Mesothelial cell of epicardium (in vitro differentiated cells): ENCODE measurements at regions not wholly inside any gene's neighbourhood (a gene's known extent, or its start where the extent isn't known, plus 50 kb on each side); places are given as distances from the start of the nearest gene placed in this dataset.

Experiments
- DNase-seq, 2 experiments: peaks; one replicate each; pipeline ENCODE4 v3.0.0; 2021; ENCODE audit warnings: low spot score in 2 of 2; ENCODE audit not compliant: unreplicated experiment in 2 of 2
- H3K27ac Mint-ChIP-seq: 2 replicates; pipeline ENCODE4 v1.8.0; 2021; ENCODE audit warnings: mixed read lengths
- H3K27me3 Mint-ChIP-seq: 2 replicates; pipeline ENCODE4 v1.8.0; 2021; ENCODE audit warnings: low read depth, mixed read lengths
- H3K36me3 Mint-ChIP-seq: 2 replicates; pipeline ENCODE4 v1.8.0; 2021; ENCODE audit warnings: mixed read lengths
- H3K4me1 Mint-ChIP-seq: 2 replicates; pipeline ENCODE4 v1.8.0; 2021; ENCODE audit warnings: mixed read lengths
- H3K4me3 Mint-ChIP-seq: 2 replicates; pipeline ENCODE4 v1.8.0; 2021; ENCODE audit warnings: mild to moderate bottlenecking, moderate library complexity, mixed read lengths
- H3K9me3 Mint-ChIP-seq: 2 replicates; pipeline ENCODE4 v1.8.0; 2021; ENCODE audit warnings: mixed read lengths
- TF ChIP-seq, protein P1 (sequence below): fragments of 200-600 bp; sonication (generic); IDR thresholded peaks from one replicate; pipeline ENCODE4 v1.5.0; 2021; ENCODE audit warnings: antibody characterized with exemption; ENCODE audit not compliant: unreplicated experiment

DNA sequence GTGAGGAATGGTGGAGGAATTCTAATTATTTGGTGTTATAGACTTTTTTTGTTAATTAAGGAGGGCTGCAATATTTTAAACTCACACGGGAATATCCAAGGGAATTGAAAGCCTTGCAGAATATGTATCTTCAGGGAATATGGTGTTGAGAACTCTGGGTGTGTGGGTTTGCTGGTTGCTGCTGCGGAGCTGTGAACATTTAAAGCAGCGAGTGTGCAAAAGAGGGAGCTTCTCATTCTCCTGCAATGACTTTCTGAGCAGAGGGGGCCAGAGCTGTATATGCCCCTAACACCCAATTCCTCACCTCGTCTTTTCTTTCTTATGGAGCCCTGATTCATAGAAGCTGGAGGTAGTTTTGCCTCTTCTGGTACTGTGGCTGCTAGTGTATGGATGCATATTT is 217.7 kb downstream of the HIPK3 start:
- Mint-ChIP-seq H3K4me3 (no peak overlapping the region), H3K27me3 (peaks cover 52% of the 10 kb centered on the region), H3K27ac (no peak overlapping the region), H3K4me1 (peaks cover 9% of the 10 kb centered on the region), H3K36me3 (no peaks in the 10 kb centered on the region), H3K9me3 (no peaks in the 10 kb centered on the region)
- DNase-seq: no peak
- TF ChIP-seq, protein P1, sequence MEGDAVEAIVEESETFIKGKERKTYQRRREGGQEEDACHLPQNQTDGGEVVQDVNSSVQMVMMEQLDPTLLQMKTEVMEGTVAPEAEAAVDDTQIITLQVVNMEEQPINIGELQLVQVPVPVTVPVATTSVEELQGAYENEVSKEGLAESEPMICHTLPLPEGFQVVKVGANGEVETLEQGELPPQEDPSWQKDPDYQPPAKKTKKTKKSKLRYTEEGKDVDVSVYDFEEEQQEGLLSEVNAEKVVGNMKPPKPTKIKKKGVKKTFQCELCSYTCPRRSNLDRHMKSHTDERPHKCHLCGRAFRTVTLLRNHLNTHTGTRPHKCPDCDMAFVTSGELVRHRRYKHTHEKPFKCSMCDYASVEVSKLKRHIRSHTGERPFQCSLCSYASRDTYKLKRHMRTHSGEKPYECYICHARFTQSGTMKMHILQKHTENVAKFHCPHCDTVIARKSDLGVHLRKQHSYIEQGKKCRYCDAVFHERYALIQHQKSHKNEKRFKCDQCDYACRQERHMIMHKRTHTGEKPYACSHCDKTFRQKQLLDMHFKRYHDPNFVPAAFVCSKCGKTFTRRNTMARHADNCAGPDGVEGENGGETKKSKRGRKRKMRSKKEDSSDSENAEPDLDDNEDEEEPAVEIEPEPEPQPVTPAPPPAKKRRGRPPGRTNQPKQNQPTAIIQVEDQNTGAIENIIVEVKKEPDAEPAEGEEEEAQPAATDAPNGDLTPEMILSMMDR: no peak

DNA sequence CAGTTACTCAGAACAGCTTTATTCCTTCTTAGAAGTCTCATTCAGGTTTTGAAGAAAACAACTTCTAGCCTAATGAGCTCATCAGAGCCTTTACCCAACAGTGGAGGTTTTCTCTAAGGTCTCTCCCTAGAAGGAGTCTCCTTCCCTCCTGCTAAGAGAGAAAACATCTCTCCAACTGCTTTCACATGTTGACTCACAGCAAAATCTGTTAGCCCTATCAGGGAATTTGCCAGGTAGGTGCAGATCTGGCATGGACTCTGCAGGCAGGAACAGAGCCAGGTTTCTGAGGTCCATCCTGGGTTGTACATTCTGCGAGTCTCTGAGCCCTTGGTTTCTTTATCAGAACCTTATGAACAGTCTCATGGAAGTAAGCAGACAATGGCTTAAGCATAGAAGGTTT is 214.4 kb downstream of the HIPK3 start:
- DNase-seq: no peak
- H3K9me3 Mint-ChIP-seq: peaks cover 5% of the 10 kb centered on the region
- H3K4me3 Mint-ChIP-seq: no peak overlapping the region
- TF ChIP-seq, protein P1: no peak
- H3K4me1 Mint-ChIP-seq: peaks cover 9% of the 10 kb centered on the region
- H3K27me3 Mint-ChIP-seq: peaks cover 62% of the 10 kb centered on the region
- H3K36me3 Mint-ChIP-seq: no peaks in the 10 kb centered on the region
- no peak overlapping the region for H3K27ac Mint-ChIP-seq

DNA sequence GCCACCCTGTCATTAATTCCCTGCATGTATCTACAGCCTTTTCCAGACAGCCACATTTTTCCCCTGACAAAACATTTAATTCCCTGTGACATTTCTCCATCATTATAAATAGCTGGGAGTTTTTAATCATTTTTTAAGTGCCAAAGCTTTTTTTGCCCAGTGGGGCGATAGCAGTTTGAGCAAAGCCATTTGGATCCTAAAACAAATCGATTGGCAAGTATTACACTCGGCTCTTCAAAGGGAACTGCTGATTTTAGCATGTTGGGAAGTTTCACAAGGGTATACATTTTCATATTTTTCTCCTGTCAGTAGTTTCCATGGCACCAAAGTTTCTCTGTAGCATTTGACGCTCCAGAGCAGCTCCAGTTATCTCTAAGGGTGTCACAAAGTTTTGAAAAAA is 210.8 kb downstream of the HIPK3 start:
- TF ChIP-seq, protein P1: no peak
- no peaks in the 10 kb centered on the region for H3K4me1 Mint-ChIP-seq
- no peak overlapping the region for H3K4me3 Mint-ChIP-seq
- peaks cover 10% of the 10 kb centered on the region for H3K9me3 Mint-ChIP-seq
- no peak for DNase-seq
- H3K27ac Mint-ChIP-seq: no peak overlapping the region
- peaks cover 61% of the 10 kb centered on the region for H3K27me3 Mint-ChIP-seq
- H3K36me3 Mint-ChIP-seq: no peaks in the 10 kb centered on the region

DNA sequence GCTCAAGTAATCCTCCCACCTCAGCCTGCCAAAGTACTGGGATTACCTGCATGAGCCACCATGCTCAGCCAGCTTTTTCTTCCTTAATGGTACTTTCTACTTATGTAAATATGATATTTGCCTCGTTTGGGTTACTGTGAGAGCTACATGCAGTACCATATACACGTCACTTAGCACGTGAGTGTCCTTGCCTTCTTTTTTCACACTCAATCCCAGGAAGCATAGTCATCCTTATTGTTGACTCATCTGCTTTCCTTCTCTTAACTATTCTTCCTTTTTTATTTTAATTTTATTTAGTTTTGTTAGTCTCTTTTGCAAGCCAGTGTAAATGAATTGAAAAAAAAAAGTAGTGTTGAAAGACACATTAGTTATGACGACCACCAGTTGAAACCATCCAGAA is 205.9 kb downstream of the HIPK3 start:
- peaks cover 50% of the 10 kb centered on the region for H3K27me3 Mint-ChIP-seq
- peaks cover 5% of the 10 kb centered on the region for H3K9me3 Mint-ChIP-seq
- DNase-seq: no peak

DNA sequence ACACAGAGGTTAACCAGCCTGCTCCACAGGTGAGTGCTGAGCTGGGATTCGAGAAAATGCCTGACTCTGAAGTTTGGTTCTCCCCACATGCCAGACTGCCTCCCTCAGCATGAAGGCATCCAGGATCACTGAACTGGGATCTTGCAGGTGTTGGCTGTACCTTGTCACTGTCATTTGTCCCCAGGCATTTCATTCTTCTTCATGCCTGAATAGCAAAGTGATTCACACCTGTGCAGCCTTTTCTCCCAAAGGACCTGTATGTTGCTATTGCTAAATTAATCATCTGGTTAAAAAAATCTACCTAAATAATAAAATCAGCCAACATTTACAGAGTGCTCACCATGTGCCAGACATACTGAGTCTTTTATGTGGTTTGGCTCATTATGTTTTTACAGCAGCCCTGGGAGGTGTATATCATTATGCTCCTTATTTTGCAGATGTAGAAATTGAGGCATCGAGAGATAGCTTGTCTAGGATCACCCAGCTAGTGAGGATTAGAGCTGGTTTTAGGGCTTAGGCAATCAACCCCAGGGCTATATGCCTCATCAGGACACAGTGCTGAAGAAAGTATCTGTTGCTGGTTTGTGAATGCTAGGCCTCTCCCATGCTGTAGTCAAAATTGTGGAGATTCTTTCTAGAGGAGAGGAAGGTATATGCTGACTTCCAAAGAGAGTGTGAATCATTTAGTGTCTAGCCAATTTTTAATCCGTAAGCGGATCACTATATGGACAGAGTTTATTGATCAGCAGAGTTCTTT is 204.4 kb downstream of the HIPK3 start:
- no peak for DNase-seq
- Mint-ChIP-seq H3K27me3 (peaks cover 43% of the 10 kb centered on the region), H3K4me1 (peaks cover 3% of the 10 kb centered on the region), H3K36me3 (no peaks in the 10 kb centered on the region), H3K27ac (no peak overlapping the region), H3K9me3 (peaks cover 5% of the 10 kb centered on the region), H3K4me3 (no peak overlapping the region)
- TF ChIP-seq, protein P1: no peak

More for the DNA sequence above, 205.9 kb downstream of the HIPK3 start:
- Mint-ChIP-seq H3K36me3 (no peaks in the 10 kb centered on the region), H3K27ac (no peak overlapping the region), H3K4me1 (peaks cover 3% of the 10 kb centered on the region), H3K4me3 (no peak overlapping the region)
- TF ChIP-seq, protein P1: no peak
